22Rv1 (cell line): ENCODE measurements at regions not wholly inside any gene's neighbourhood (a gene's known extent, or its start where the extent isn't known, plus 50 kb on each side); places are given as distances from the start of the nearest gene placed in this dataset.

Source experiments
- ZFX ChIP-seq: fragments of 450-650 bp; IDR thresholded peaks from 2 replicates; pipeline ENCODE4 v1.6.1; 2017; ENCODE audit warnings: antibody characterized with exemption, borderline replicate concordance
- TF ChIP-seq, protein P1 (sequence below): fragments of 450-650 bp; IDR thresholded peaks from 2 replicates; pipeline ENCODE4 v1.5.1; 2017; ENCODE audit warnings: mild to moderate bottlenecking

DNA sequence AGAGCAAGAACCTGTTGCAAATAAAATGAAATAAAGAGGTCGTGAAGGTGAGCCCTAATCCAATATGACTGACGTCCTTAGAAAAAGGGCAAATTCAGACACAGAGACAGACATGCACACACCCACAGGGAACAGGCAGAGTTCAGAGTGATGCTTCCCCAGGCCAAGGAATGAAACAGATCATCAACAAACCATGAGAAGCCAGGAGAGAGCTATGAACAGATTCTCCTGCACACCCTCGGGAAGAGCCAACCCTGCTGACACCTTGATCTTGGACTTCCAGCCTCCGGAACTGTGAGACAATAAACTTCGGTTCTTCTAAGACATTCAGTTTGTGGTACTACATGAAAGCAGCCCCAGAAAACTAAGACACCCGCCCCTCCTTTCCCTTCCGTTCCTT, 290.4 kb upstream of the KLF6 start:
- TF ChIP-seq, protein P1, sequence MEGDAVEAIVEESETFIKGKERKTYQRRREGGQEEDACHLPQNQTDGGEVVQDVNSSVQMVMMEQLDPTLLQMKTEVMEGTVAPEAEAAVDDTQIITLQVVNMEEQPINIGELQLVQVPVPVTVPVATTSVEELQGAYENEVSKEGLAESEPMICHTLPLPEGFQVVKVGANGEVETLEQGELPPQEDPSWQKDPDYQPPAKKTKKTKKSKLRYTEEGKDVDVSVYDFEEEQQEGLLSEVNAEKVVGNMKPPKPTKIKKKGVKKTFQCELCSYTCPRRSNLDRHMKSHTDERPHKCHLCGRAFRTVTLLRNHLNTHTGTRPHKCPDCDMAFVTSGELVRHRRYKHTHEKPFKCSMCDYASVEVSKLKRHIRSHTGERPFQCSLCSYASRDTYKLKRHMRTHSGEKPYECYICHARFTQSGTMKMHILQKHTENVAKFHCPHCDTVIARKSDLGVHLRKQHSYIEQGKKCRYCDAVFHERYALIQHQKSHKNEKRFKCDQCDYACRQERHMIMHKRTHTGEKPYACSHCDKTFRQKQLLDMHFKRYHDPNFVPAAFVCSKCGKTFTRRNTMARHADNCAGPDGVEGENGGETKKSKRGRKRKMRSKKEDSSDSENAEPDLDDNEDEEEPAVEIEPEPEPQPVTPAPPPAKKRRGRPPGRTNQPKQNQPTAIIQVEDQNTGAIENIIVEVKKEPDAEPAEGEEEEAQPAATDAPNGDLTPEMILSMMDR = no peak
- TF ChIP-seq ZFX = no peak
